ENCODE measurements at regions not wholly inside any gene's neighbourhood (a gene's known extent, or its start where the extent isn't known, plus 50 kb on each side); places are given as distances from the start of the nearest gene placed in this dataset.

DNA sequence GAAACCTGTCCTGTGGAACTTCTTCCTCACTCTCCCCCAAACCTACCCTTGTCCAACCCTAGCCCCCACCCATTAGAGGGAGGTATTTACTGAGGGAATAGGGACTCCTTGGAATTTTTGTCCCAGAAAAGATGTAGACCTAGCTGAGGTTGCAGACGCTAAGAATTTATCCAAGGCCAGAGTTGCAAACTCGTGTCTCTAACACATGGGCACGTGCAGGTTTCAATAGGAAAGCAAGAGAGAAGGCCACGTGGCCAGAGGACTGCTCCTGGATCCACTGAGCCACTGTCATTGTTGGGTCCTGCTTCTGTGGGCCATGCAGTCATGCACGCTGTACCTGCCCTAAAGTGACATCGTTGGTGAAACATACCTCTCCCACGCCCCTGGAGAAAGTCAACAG lies 243.4 kb upstream of the KCNG1 start:
- DNase-seq (ENCODE audit: low read depth): no peak

DNA sequence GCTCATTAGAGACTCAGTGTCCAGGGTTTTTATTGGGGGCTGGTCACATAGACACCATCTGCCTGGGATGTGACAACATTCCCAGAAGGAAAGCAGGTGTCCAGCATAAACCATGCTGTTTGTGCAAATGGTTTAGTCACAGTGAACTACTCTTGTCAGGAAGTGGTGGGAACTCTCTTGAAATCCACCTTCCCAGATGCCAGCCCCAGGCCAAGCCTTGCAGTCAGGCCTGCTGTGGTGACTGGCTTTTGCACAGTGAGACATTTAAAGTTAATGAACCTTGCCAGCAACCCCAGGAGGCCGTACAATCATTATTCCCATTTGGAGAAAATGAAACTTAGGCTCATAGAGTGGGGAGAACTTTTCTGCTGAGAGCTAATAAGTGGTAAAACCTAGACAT lies 242.5 kb upstream of the KCNG1 start:
- no peak for DNase-seq (ENCODE audit: low read depth)

DNA sequence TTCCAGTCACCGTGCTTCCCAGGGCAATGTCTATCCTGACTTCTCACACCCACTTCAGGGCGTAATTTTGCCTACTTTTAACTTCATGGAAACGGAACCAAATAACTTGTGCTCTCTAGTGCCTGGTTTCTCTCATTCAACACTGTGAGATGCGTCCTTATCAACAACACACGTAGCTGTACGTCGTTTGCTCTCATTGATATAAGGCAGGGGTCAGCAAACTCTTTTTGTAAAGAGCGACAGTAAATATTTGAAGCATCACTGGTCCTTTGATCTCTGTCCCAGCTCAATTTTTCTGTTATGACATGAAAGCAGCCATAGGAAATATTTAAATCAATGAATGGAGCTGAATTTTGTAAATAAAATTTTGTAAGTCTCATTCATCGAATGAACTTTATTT lies 239.3 kb upstream of the KCNG1 start:
- no peak for DNase-seq (ENCODE audit: low read depth)

DNA sequence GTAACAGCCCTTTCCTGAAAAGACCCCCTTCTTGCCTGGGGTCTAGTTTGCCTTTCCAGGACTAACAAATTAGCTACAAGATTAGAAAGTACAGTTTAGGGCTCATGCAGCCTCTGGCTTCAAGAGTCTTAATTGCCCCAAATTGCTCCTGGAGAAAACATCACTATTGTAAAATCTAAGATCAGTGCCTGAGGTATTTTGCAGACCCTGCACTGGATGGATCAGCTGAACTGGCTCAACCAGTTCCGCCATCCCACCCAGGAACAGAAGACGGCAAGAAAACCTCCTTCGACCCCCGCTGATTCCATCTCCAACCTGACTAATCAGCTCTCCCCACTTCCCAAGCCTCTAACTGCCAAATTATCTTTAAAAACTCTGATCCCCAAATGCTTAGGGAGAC lies 236.5 kb upstream of the KCNG1 start:
- DNase-seq (ENCODE audit: low read depth): no peak

DNA sequence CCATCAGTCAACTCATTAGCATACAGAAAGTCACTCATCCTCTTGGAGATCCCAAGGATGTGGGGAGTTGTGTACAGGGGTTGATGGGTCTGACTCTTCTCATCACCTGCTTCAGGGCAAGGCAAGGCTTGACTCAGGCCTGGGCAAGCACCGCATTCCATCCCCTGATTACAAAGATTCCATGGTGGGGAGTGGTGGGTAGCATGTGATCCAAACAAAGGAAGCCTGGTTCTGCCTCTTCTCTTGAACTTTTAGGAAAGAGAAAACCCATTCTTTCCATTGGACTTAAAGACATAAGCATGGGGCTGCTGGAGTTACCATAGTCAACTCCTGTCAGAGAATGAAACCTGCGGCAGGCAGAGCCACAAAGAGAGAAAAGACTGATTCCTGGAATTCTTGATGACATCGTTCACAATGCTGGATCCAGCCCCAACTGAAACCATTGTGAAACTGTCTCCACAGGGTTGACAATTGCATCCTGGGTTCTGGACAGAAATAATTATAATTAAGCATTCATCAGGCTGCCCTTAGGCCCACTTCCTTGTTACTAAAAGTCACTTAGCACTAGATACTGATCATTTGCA lies 235.8 kb upstream of the KCNG1 start:
- no peak for DNase-seq (ENCODE audit: low read depth)

DNA sequence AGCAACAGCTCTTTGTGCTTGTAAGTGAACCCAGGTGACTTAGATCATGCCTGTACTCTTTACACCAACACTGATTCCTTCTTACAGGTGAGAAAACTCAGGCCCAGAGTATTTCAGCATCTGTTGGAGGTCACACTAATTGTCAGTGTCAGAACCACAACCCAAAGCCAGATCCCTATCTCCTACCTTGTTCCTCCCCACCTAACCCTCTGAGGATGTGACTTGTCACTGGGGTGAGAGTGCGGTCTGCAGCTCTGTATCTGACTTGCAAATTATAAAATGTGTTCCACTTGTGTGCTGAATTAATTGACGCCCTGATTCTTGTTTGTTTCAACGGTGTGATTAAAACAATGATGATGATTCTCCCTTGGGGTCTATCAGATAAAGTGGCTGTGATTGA lies 232.5 kb upstream of the KCNG1 start:
- no peak for DNase-seq (ENCODE audit: low read depth)

DNA sequence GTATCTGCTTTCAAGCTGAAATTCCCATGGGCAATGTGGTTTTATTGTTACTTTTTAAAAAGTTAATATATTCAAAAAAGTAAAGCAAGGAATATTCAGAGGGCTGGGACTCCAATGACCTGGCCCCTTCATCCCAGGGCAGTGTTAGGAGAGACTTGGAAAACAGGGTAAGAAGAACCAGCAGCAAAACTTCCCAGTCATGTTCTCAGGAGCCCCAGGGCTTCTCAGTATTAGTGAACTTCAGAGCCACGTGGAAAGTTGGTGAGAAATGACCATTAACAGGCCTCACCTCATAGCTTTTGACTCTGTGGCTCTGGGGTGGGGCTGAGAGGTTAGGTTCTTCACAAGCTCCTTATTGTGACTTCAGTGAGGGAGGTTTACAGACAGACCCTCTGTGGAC lies 230.4 kb upstream of the KCNG1 start:
- no peak for DNase-seq (ENCODE audit: low read depth)

DNA sequence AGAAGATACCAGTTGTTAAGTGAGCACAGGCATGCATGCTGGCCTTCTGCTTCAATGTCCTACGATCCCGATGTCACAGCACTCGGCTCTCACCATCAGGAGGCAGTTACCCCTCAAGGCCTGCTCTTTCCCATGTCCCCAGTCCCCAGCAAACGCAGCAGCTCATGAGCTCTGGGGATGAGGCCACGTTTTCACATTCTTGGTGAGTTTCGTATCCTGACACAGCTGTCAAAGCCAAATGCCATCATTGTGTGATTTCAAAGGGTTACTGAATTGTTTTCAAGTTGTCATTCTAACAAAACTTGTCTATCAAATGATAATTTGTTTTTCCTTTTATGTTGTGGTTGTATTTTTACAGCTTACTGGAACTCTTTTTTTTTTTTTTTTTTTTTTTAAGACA lies 226.9 kb upstream of the KCNG1 start:
- no peak for DNase-seq (ENCODE audit: low read depth)

DNA sequence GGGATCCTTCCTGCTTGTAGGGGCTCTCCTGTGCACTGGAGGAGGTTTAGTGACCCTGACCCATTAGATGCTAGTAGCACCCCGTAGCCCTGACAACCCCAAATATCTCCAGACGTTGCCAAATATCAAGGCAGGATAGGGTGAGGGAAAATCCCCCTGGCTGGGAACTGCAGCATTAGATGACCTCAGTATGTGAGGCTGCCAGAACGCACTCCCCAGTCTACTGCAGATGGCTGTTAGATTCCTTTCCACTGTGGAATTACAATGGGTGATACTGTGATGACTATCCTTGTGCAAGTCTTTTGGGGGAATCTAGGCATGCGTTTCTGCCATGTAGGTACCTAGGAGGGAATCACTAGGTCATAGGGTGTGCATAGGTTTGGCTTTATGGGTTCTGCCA lies 226.3 kb upstream of the KCNG1 start:
- no peak for DNase-seq (ENCODE audit: low read depth)

DNA sequence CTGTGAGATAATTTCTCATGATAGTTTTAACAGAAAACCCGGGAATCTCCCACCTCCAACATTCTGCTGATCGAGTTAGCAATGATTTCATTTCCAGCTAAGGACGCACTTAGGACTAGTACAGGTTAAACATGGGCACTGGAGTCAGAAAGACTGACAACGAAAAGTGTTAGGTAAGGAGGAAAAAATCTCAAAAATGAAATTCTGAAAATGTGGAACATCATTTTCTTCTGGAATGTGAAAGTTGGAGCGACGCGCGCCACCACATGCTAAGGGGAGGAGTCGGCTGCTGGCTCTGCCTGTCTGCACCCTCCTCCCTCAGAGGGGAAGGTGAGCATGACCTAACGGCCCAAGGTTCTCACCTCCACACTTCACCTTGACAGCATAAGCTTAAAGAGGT lies 221.6 kb upstream of the KCNG1 start:
- no peak for DNase-seq (ENCODE audit: low read depth)

DNA sequence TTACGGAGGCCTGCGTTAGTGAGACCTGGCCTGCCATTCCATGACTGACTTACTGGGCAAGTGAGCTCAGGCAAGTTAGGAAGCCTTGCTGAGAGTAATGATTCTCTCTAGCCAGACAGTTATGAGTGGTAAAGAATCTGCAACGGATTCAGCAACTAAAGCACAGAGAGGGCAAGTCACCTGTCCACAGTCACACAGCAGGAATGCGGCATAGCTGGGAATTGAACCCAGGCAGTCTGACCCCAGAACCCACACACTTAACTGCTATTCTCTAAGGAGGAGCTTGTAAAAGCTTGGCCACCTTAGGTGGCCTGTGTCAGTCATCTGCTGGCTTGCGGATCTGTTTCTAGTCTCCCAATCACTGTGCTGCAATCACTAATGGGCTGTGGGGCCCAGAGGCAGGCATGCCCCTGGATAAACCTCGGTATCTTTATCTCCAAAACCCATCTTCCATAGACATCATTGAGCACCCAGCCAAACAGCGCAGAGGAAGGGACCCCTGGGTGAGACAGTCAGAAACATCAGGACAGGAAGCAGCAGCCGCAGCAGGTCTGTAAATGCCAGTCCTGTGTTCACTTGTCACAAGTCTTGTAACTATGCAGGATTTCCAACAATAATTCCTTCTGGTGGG lies 215.9 kb upstream of the KCNG1 start:
- DNase-seq (ENCODE audit: low read depth): no peak

DNA sequence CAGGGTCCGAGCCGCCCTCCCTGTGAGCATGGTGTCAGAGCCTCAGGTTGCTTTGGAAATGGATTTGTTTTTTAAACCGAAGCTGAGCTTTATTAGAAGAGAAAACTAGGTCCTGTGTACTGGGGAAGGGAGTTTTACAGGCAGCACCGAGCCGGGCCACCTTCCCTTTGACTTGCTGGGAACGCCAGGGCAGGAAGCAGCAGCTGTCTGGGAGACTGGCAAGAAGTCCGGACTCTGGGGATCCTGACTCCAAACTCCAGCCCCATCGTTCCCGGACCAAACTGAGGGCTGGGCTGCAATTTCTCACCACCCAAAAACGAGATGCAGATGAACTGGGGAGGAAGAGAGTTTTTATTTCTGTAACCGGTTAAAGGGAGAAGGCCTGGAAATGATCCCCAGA lies 214.9 kb upstream of the KCNG1 start:
- DNase-seq (ENCODE audit: low read depth): no peak

DNA sequence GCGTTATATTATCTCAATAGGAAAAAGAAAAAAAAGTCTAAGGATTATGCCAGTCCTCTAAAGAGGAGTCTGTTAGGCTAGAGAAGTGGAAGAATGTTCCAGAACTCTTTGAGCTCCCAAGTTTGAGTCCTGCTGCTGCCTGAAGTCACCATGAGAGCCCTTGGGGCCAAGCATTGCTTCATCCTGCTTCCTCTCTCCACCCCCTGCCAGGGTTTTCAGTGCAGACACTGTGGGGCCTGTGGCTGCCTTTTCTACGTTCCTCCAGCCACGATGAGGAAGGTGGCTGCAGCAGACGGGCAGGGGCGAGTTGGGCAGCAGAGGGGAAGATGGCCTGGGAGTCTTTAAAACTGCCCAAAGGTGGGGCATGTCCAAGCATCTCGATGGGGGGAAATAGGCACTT lies 214.4 kb upstream of the KCNG1 start:
- no peak for DNase-seq (ENCODE audit: low read depth)

DNA sequence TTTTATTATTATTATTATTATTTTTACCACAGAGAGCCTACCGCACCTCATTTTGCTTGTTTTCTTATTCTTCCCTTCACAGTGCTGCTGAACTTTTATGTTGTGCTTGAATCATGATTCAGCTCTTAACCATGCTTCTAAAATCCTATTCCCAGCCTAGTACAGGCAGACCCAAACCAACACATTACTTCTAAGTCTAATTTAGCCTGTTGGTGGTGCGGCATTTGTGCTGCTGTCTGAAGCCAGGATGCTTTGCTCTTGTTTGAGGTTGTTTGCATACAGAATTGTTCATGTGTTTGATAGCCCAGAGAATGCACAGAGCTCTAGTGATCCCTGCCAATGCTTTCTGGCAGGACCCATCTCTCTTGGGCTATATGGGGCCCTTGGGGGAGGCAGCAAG lies 213.5 kb upstream of the KCNG1 start:
- no peak for DNase-seq (ENCODE audit: low read depth)

DNA sequence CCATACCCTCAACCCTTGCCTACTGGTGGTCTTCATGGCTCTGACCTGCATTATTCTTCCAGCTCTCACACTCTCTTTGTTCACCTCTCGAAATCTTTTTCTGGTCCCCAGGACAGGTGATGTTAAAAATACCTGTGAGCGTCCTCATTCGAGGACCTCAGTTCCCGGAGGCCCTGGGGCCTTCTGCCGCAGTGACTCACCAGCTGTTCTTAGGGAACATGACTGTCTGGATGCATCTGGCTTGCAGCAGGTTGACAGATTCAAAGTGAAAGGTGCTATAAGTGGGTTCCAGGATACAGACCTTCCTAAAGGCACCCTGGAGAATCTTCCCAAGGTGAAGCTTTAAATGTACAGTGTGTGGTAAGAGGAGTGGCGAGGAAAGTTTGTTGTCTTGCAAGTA lies 210.4 kb upstream of the KCNG1 start:
- no peak for DNase-seq (ENCODE audit: low read depth)

DNA sequence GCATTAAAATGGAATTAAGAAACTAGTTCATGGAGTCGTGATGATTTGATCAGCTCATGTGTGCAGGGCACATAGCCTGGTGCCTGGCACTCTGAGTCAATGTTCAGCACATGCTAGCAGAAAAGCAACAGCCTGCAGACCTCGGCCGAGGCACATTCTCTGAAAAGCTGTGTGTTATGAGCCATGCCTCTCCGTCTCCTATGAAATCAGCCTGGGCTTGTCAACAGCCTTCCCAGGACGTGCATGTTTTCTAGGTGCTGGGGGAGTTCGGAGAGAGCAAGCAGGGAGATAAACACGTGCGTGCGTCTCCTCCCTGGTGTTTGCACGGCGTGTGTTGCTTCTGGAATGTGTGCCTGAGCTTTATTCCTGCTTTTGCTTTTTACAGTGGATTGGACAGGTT lies 207.8 kb upstream of the KCNG1 start:
- no peak for DNase-seq (ENCODE audit: low read depth)

DNA sequence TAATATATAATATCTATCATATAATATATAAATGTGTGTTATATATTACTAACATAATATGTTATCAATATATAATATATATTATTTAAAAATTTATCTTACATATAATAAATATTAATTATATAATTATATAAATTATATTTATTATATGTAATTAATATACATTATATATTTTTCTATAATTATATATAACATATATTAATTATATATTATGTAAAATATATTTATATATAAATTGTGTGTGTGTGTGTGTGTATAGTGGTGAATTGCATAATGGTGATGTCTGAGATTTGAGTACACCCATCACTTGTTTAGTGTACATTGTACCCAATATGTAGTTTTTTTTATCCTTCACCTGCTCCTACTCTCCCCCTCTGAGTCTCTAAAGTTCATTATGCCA lies 205.9 kb upstream of the KCNG1 start:
- no peak for DNase-seq (ENCODE audit: low read depth)

DNA sequence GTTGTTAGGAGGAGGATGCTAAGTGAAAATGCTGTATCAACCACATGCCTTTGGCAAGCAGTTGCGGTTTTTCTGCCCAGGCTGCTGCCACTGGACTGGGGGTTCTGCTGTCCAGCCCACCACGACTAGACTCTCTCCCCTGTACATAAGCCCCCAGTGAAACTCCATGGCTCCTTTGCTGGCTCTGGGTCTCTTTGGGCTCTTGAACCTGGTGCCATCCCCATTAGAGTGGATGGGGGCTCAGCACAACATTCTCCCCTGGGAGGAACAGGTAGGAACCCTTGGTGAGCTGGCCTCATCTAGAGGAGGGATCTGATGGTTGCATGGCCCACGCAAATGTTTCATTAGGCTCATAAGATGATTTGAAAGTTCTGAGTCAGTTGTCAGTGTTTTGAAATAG lies 204.8 kb upstream of the KCNG1 start:
- no peak for DNase-seq (ENCODE audit: low read depth)

DNA sequence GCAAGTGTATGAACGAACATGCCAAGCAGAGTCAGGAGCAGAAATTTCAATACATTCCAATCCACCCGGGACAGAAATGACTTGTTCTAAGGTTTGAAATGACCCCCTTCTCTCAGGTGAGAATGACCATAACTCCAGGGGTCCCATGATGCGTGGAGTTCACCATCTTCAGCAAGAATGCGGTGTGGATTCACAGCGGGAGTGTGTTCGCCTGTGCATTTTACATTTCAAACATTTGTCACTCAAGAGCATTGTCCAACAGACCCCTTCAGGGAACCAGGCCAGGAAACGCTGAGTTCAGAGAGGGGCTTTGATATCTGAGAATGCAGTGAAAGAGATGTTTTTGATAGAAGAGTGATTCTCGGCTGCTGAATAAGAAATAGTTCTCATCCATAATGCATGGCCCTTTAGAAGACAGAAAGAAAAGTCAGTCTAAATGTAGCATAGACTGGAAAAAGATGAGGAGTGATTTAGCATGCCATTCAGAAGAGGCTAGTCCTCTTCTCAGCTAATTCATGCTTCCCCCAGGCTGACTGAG lies 200.3 kb upstream of the KCNG1 start:
- DNase-seq (ENCODE audit: low read depth): no peak

DNA sequence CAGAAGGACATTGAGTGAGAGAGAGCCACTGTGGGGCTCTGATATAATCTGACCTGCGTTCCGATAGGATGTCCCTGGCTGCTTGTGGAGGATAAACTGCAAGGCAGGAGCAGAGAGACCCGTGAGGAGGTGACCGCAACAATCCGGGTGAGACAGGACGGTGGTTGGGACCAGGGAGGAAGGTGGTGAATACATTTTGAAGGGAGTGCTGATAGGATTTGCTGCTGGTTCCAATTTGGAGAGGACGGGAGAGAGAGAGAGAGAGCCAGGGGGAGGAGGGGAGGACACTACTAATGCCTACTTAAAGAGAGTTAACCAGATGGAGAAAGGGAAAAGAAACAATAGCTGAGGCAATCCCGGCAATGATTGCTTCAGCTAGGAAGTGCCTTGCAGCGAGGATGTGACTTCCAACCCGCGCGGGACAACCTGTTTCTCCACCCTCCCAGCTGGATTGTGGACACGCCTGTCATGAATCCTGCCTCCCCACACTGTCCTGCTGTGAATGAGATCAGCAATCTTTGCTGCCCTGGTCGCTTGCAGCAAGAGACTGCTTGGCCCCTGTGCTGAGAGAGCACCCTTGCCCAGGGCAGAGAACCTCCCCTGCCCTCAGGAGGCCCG lies 199.0 kb upstream of the KCNG1 start:
- no peak for DNase-seq (ENCODE audit: low read depth)

DNA sequence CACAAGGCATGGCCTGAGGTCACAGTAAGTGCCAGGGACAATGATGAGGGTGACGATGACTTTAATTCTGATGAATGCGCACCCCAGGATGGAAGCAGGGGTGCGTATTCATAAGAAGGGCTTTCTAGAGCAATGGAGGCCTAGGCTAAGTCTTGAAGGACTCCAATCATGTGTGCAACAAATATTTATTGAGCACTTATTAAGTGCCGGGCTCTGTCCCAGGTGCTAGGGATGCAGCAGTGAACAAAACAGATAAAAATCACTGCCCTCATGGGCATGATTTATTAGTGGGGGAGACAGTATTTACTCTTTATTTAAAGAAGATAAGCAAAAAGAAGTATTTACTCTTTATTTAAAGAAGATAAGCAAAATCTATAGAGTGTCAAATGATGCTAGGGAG lies 198.2 kb upstream of the KCNG1 start:
- DNase-seq (ENCODE audit: low read depth): no peak

DNA sequence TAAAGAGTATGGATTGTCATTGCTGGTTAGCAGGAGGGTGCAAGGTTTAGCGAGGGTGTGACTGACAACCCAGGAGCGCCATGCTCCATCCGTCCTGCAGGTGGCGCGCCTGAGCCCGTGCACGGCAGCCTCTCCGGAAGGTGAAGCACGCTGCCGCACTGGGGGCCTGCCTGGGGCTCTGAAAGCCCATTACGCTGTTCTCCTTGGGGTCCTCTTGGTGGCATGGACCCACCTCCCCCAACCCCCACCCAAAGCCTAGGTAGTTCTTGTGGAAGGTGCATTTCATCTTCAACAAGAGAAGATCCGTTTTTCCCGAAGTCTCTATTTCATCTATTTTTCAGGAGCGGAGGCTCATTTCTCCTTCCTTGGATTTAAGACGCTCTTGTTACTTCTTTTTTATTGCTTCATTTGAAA lies 197.4 kb upstream of the KCNG1 start:
- DNase-seq (ENCODE audit: low read depth): no peak

DNA sequence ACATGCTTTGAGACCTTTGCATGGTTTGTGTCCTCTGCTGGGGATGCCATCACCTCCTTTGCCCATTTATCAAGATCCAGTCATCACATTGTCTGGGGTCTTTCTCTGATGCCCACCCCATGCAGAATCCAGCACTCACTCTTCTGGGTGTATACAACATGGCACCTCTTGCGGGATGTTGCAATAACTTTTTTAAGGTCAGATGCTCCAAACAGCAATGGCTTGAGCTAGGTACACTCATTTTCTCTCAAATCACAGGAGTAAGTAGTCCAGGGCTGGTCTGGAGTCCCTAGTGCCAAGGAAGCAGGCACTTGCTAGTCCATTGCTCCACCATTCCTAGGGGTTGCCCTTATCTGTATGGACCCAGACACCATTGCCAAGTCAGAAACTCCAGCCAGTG lies 196.6 kb upstream of the KCNG1 start:
- DNase-seq (ENCODE audit: low read depth): no peak

DNA sequence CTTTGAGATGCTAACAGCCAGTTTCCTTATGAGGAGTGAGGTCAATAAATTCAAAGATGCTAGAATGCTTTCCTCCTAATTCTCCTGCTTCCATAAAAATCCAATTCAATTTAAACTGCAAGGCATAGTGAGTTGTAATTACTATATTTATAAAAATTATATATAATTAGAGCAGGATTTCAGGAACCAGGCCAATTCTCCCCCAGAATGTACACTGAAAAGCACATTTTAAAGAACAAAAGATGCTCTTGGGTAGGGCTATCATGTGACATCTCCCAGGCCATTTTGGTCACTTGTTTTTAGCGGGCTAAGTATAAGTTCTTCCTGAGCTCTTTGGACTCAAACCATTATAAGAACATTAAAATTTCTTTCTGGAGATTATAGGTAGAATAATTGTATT lies 195.7 kb upstream of the KCNG1 start:
- DNase-seq (ENCODE audit: low read depth): no peak
